ENCODE measurements at regions not wholly inside any gene's neighbourhood (a gene's known extent, or its start where the extent isn't known, plus 50 kb on each side); places are given as distances from the start of the nearest gene placed in this dataset.

DNA sequence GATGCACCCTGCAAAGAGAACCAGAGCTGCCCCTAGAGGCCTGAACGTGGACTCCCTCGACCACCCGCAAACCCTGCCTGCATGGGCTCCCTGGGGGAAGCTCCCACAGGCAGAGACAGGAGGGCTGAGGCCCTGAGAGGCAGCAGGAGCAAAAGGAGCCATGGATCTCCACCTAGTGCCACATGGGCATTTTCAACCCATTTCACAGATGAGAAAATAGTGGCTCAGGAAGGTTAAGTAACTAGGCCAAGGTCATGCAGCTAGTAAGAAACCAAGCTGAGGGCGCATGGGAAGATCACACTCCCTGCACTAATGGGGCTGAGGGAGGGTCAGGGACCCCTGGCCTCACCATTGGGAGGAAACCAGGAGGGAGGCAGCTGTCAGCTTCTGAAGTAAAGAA lies 271.7 kb upstream of the RAB6C start:
- DNase-seq: no peak
- H3K27ac ChIP-seq (ENCODE audit: insufficient read depth, low read length, poor library complexity, severe bottlenecking): no peak overlapping the region
- H3K4me1 Mint-ChIP-seq: no peaks in the 10 kb centered on the region
- H3K36me3 ChIP-seq (ENCODE audit: control insufficient read depth, insufficient read depth, low read length): no peaks in the 10 kb centered on the region
- no peak for ATAC-seq (ENCODE audit: low read depth in 2 of 2)
- peaks cover 5% of the 10 kb centered on the region for H3K27me3 Mint-ChIP-seq
- no peak overlapping the region for H3K27ac Mint-ChIP-seq
- H3K4me3 ChIP-seq (ENCODE audit: low read depth, low read length): no peak overlapping the region
- H3K9me3 Mint-ChIP-seq: no peaks in the 10 kb centered on the region
- no peaks in the 10 kb centered on the region for H3K9me3 ChIP-seq (ENCODE audit: control insufficient read depth in 2 of 2, low read length in 2 of 2)
- no peaks in the 10 kb centered on the region for H3K36me3 Mint-ChIP-seq
- H3K4me3 Mint-ChIP-seq: no peak overlapping the region
- H3K27me3 ChIP-seq (ENCODE audit: control insufficient read depth, insufficient read depth, low read length): no peaks in the 10 kb centered on the region
- no peaks in the 10 kb centered on the region for H3K4me1 ChIP-seq (ENCODE audit: control insufficient read depth, insufficient read depth, low read length, poor library complexity, severe bottlenecking)

DNA sequence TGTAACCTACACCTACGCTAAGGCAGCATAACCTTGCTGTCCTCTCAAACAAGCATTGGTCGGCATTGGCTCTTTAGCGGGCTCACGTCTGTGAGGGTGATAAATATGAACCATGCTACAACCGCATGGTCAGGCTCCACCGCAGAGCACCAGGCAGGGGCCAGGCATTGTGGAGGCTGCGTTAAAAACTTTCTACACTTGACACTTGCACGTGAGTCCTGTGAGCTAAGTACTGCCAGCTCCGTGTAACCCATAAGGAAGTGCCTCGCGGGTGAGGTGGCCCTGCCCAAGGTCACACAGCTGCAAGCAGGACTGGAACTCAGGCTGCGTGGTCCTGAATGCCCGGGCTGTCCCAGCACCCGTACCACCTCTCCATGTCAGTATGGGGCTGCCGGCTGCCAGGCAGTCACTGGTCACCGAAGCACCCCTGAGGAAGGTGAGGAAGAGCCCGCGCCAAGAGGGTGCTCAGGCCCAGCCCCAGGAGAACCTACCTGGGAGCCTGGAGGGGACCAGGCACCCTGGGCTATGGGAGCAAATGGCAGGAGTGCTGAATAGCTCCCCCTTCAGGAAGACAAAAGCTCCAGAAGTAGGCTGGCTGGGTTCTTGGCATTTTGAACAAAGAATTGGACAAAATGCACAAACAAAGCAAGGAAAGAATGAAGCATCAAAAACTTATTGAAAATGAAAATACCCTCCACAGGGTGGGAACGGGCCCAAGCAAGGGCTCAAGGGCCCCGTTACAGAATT lies 271.1 kb upstream of the RAB6C start:
- Mint-ChIP-seq H3K4me3 (no peak overlapping the region), H3K9me3 (no peaks in the 10 kb centered on the region), H3K27ac (no peak overlapping the region), H3K36me3 (no peaks in the 10 kb centered on the region), H3K4me1 (no peaks in the 10 kb centered on the region), H3K27me3 (peaks cover 5% of the 10 kb centered on the region)
- Histone ChIP-seq H3K4me1 (ENCODE audit: control insufficient read depth, insufficient read depth, low read length, poor library complexity, severe bottlenecking) (no peaks in the 10 kb centered on the region), H3K27ac (ENCODE audit: insufficient read depth, low read length, poor library complexity, severe bottlenecking) (no peak overlapping the region), H3K27me3 (ENCODE audit: control insufficient read depth, insufficient read depth, low read length) (no peaks in the 10 kb centered on the region), H3K4me3 (ENCODE audit: low read depth, low read length) (no peak overlapping the region), H3K9me3 (ENCODE audit: control insufficient read depth in 2 of 2, low read length in 2 of 2) (no peaks in the 10 kb centered on the region), H3K36me3 (ENCODE audit: control insufficient read depth, insufficient read depth, low read length) (no peaks in the 10 kb centered on the region)
- DNase-seq (no peak), ATAC-seq (ENCODE audit: low read depth in 2 of 2) (no peak)

DNA sequence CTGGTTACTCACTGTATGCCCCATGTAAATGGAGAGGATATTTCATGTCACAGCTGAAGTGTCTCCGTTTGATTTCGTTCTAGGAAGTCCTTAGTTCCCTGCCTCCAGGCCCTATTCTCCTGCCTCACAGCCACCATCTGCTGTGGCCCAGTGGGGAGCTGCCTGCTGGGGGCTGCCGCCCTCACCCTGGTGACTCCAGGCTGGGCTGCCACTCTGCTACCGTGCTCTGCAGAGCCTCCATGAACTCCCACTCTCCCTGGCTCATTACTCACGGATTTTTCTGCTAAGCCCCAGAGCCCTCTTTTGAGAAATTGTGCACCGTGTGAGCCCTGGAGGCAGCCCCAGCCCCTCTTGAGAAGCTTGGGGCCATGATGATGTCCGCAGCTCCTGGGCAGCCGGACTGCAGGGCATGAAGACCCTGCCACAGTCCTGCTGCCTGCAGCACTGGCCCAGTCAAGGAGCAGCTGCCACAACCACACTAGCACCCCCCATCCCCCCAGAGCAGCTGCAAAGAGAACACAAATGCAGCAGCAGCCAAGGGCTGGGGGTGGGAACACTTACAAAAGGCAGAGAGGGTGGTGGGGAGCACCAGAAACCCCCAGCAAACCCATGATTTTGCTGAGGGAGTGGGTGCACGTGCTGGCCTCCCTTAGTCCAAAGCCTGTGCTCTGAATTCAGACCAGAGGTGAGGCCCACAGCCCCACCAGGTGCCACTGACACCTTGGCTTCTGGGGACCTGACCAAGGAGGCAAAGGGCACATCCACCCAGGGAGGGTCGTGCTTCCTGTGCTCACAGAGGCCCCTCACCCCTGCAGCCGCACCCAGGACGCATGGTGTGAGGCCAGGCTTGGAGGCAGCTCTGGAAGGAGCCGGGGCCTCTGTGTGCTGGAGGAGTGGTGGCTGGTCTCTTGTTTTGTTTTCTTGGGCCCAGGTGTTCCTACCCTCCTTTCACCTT lies 270.2 kb upstream of the RAB6C start:
- H3K4me3 ChIP-seq (ENCODE audit: low read depth, low read length): no peak overlapping the region
- ATAC-seq (ENCODE audit: low read depth in 2 of 2) (no peak), DNase-seq (no peak)
- H3K4me3 Mint-ChIP-seq: no peak overlapping the region
- no peaks in the 10 kb centered on the region for H3K9me3 ChIP-seq (ENCODE audit: control insufficient read depth in 2 of 2, low read length in 2 of 2)
- peaks cover 5% of the 10 kb centered on the region for H3K27me3 Mint-ChIP-seq
- H3K36me3 ChIP-seq (ENCODE audit: control insufficient read depth, insufficient read depth, low read length): no peaks in the 10 kb centered on the region
- no peaks in the 10 kb centered on the region for H3K9me3 Mint-ChIP-seq
- H3K36me3 Mint-ChIP-seq: no peaks in the 10 kb centered on the region
- H3K4me1 ChIP-seq (ENCODE audit: control insufficient read depth, insufficient read depth, low read length, poor library complexity, severe bottlenecking): no peaks in the 10 kb centered on the region
- H3K27me3 ChIP-seq (ENCODE audit: control insufficient read depth, insufficient read depth, low read length): no peaks in the 10 kb centered on the region
- H3K27ac ChIP-seq (ENCODE audit: insufficient read depth, low read length, poor library complexity, severe bottlenecking): no peak overlapping the region
- H3K4me1 Mint-ChIP-seq: no peaks in the 10 kb centered on the region
- H3K27ac Mint-ChIP-seq: peak overlapping the region in 1 of 3 donors; percentile 63

DNA sequence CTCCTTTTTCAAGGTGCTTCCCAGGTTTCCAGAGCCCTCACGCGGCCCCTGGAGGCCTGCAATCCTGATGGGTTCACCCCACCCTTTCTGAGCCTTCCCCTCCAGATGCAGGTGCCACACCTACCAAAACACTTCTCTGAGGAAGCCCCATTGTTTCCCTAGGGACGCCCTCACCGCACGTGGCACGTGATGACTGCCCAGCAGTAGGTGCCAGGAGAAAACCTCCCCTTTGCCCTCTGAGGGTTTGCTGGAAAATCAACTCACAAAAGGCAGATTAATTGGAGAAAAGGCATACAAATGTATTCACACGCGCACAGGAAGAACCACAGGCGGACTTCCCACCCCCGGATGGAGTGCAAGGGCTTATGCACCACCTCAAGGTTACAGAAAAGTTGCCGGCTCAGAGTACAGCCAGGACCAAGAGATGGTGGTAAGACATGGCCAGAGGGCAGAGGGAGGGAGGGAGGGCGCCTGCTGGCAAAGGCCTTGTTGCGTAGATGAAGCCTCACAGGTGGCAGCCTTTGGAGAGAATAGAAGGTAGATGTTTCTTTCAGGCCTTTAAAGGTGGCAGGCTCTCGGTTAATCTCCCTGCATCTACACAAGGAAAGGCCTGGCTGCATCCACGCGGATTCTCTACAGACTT lies 269.4 kb upstream of the RAB6C start:
- Mint-ChIP-seq H3K4me3 (no peak overlapping the region), H3K27me3 (no peaks in the 10 kb centered on the region), H3K4me1 (no peaks in the 10 kb centered on the region), H3K36me3 (no peaks in the 10 kb centered on the region), H3K9me3 (no peaks in the 10 kb centered on the region), H3K27ac (no peak overlapping the region)
- ATAC-seq (ENCODE audit: low read depth in 2 of 2) (no peak), DNase-seq (no peak)
- Histone ChIP-seq H3K27me3 (ENCODE audit: control insufficient read depth, insufficient read depth, low read length) (no peaks in the 10 kb centered on the region), H3K4me3 (ENCODE audit: low read depth, low read length) (no peak overlapping the region), H3K36me3 (ENCODE audit: control insufficient read depth, insufficient read depth, low read length) (no peaks in the 10 kb centered on the region), H3K9me3 (ENCODE audit: control insufficient read depth in 2 of 2, low read length in 2 of 2) (no peaks in the 10 kb centered on the region), H3K4me1 (ENCODE audit: control insufficient read depth, insufficient read depth, low read length, poor library complexity, severe bottlenecking) (no peaks in the 10 kb centered on the region), H3K27ac (ENCODE audit: insufficient read depth, low read length, poor library complexity, severe bottlenecking) (no peak overlapping the region)

DNA sequence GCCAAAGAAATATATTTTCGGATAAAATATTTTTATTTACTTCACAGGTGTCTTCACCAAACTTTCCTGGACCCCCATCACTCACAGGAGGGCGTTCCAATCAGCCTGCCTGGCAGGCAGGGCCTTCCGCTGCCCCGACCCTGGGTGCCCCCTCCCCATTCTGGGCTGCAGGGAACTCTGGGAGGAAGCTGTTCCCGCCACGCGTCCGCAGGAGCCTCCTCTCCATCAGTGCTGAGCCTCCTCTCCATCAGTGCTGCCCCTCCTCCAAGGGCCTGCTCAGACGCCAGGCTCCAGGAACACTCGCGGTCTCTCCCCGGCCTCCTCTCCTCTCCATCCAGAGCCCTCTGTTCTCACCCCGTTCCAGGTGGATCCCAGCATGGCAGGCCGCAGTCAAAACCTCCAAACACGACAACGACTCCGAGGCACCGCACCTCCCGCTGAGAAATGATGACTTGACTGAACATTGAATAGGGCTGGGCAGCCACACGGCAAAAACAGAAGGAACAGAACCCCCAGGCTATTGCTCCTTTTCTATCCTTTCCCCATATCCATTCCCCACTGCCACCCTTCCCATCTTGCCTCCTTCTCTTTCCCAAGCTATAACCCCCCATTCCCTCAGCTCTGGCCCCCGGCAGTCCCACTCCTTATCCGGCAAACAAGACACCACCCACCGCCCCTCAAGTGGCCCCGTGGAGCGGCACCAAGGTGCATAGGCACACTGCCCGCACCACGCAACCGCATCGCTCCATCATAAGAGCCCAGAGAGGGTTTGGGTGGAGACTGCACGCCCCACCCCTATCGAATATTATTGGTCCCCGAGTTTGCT lies 268.6 kb upstream of the RAB6C start:
- H3K27me3 ChIP-seq (ENCODE audit: control insufficient read depth, insufficient read depth, low read length): no peaks in the 10 kb centered on the region
- DNase-seq (no peak), ATAC-seq (ENCODE audit: low read depth in 2 of 2) (no peak)
- no peaks in the 10 kb centered on the region for H3K36me3 ChIP-seq (ENCODE audit: control insufficient read depth, insufficient read depth, low read length)
- no peak overlapping the region for H3K27ac ChIP-seq (ENCODE audit: insufficient read depth, low read length, poor library complexity, severe bottlenecking)
- H3K9me3 ChIP-seq (ENCODE audit: control insufficient read depth in 2 of 2, low read length in 2 of 2): no peaks in the 10 kb centered on the region
- Mint-ChIP-seq H3K36me3 (no peaks in the 10 kb centered on the region), H3K4me1 (no peaks in the 10 kb centered on the region), H3K27me3 (no peaks in the 10 kb centered on the region), H3K4me3 (no peak overlapping the region), H3K27ac (no peak overlapping the region), H3K9me3 (no peaks in the 10 kb centered on the region)
- H3K4me1 ChIP-seq (ENCODE audit: control insufficient read depth, insufficient read depth, low read length, poor library complexity, severe bottlenecking): no peaks in the 10 kb centered on the region
- H3K4me3 ChIP-seq (ENCODE audit: low read depth, low read length): no peak overlapping the region

DNA sequence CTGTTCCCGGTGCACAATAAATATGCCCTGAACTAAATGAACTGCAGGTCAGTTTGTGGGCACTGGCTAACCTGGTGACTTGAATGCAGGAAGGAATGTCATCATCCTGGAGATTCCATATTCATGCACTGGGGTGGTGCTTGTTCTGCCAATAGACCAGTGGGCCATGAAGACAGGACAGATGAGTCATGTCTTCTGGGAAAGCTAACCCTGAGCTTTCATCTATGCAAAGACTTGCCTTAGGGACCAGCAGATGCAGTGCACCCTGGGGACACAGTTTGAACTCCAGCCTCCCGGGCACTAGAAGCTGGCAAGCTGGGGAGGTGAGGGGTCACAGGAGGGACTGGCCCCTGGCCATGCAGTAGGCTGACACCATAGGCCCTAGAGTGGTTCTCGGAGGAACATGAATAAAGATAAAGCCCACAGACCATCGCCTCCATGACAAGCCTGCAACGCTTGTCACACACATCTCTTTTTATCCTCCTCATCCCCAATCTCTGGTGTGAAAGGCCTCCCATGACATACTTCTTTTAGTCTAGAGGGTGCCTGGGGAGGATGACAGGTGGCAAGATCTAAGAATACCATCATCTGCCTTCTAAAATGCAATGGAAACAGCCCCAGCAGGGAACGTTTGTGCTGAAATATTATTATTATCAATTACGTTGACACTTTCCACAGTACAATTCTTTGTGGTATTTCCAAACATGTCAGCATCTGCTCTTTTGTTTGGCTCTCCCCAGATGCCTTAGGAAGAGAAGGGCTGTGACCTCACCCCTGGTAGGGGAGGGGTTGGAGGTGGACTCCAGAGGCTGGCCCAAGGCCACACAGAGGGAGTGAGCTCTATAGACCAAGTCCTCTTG lies 267.4 kb upstream of the RAB6C start:
- Histone ChIP-seq H3K4me1 (ENCODE audit: control insufficient read depth, insufficient read depth, low read length, poor library complexity, severe bottlenecking) (no peaks in the 10 kb centered on the region), H3K27me3 (ENCODE audit: control insufficient read depth, insufficient read depth, low read length) (no peaks in the 10 kb centered on the region), H3K4me3 (ENCODE audit: low read depth, low read length) (no peak overlapping the region), H3K36me3 (ENCODE audit: control insufficient read depth, insufficient read depth, low read length) (no peaks in the 10 kb centered on the region), H3K9me3 (ENCODE audit: control insufficient read depth in 2 of 2, low read length in 2 of 2) (no peaks in the 10 kb centered on the region), H3K27ac (ENCODE audit: insufficient read depth, low read length, poor library complexity, severe bottlenecking) (no peak overlapping the region)
- Mint-ChIP-seq H3K36me3 (no peaks in the 10 kb centered on the region), H3K9me3 (no peaks in the 10 kb centered on the region), H3K4me3 (no peak overlapping the region), H3K27ac (no peak overlapping the region), H3K4me1 (no peaks in the 10 kb centered on the region), H3K27me3 (no peaks in the 10 kb centered on the region)
- DNase-seq (no peak), ATAC-seq (ENCODE audit: low read depth in 2 of 2) (no peak)

DNA sequence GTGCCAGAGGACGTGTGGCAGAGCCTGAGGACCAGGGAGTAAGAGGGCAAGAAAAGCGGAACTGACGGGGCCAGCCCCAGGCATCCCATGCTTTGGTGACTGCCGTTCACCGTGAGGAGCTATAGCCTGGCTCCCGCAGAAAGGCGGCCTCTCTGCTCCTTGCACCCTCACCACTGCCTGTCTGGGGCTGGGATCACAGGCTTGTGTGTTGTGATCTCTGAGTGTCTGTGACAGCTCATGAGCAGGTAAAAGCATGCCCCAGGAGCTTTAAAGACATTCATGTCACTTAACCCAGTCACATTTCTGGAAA lies 266.8 kb upstream of the RAB6C start:
- Histone ChIP-seq H3K27ac (ENCODE audit: insufficient read depth, low read length, poor library complexity, severe bottlenecking) (no peak overlapping the region), H3K27me3 (ENCODE audit: control insufficient read depth, insufficient read depth, low read length) (no peaks in the 10 kb centered on the region), H3K4me1 (ENCODE audit: control insufficient read depth, insufficient read depth, low read length, poor library complexity, severe bottlenecking) (no peaks in the 10 kb centered on the region), H3K9me3 (ENCODE audit: control insufficient read depth in 2 of 2, low read length in 2 of 2) (no peaks in the 10 kb centered on the region), H3K4me3 (ENCODE audit: low read depth, low read length) (no peak overlapping the region), H3K36me3 (ENCODE audit: control insufficient read depth, insufficient read depth, low read length) (no peaks in the 10 kb centered on the region)
- H3K27me3 Mint-ChIP-seq: no peaks in the 10 kb centered on the region
- no peak overlapping the region for H3K4me3 Mint-ChIP-seq
- H3K4me1 Mint-ChIP-seq: no peaks in the 10 kb centered on the region
- no peak for DNase-seq
- no peak overlapping the region for H3K27ac Mint-ChIP-seq
- no peaks in the 10 kb centered on the region for H3K9me3 Mint-ChIP-seq
- no peaks in the 10 kb centered on the region for H3K36me3 Mint-ChIP-seq
- no peak for ATAC-seq (ENCODE audit: low read depth in 2 of 2)

Measured in CD4-positive, CD25-positive, alpha-beta regulatory T cell (primary cell).